CD4-positive, alpha-beta T cell treated with Interleukin-1 beta for 1 hour (primary cell): ENCODE measurements at regions not wholly inside any gene's neighbourhood (a gene's known extent, or its start where the extent isn't known, plus 50 kb on each side); places are given as distances from the start of the nearest gene placed in this dataset.
"Not testable (repeated sequence)": the region's sequence is repeated elsewhere in the genome, so short reads cannot be mapped to it uniquely, and the experiment has no call there.

Experiments used
- DNase-seq, 2 donors: peaks; one replicate each; pipeline ENCODE4 v3.0.0-alpha.2; 2020 to 2022

DNA sequence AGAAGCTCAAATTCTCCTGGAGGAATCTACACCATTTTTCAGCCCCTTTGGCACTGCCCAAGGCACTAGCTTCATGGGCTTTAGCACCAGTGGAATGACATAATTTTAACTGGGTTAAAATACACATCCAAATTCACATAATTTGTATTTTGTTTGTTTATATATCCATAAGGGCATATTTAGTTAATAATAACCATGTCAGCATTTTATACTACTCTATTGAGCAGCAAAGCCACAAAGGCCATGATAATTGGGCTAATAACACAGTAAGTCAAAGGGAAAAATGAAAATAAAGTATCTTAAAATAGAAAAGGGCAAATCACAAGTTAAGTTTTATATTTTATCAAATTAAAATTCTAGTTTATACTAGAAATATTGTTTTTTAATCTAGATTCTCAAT lies 262.7 kb upstream of the TACR3 start:
- DNase-seq: no peak

DNA sequence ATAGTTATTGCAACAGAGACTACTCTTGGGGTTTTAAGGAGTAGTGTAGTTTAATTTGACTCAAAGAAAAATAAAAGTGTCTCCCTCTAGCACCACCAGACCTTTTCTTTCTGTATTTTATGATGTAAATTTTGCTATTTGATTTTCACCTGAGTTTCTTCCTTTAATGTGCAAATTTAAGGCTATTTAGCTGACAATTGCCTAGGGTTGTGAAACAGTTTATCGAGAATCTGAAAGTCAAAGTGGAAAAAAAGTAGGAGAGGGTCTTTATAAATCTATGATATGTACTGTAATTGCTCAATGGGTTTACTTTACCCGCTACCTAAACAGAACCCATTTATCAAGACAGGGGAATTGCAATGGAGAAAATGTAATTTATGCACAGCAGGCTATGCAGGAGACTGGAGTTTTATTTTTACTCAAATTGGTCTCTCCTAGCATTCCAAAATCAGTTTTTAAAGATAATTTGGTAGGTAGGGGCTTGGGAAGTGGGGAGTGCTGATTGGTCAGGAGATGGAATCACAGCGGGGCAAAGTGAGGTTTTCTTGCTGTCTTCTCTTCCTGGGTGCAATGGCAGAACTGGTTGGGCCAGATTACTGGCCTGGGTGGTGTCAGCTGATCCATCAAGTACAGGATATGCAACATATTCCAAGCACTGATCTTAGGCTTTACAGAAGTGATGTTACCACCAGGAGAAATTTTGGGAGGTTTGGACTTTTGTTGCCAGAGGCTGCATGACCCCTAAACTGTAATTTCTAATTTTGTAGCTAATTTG lies 228.6 kb upstream of the TACR3 start:
- DNase-seq: no peak

DNA sequence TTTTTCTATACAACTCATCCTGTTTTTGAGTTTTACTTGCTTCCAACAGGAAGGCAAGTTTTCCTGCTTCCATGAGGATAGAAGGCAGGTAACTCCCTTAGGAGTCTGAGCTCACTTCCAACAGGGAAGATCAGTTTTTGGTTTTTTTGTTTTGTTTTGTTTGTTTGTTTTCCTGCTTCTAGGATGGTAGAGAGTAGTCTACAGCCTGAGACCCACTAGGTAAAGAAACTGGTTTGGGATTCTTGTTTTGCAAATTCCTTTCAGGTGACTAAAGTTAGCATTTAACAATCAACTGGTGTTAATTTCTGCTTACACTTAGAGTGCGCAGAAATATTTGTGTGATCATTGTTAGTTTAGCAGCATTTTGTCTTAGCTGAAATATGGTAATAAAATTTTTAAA lies 227.8 kb upstream of the TACR3 start:
- DNase-seq: no peak

DNA sequence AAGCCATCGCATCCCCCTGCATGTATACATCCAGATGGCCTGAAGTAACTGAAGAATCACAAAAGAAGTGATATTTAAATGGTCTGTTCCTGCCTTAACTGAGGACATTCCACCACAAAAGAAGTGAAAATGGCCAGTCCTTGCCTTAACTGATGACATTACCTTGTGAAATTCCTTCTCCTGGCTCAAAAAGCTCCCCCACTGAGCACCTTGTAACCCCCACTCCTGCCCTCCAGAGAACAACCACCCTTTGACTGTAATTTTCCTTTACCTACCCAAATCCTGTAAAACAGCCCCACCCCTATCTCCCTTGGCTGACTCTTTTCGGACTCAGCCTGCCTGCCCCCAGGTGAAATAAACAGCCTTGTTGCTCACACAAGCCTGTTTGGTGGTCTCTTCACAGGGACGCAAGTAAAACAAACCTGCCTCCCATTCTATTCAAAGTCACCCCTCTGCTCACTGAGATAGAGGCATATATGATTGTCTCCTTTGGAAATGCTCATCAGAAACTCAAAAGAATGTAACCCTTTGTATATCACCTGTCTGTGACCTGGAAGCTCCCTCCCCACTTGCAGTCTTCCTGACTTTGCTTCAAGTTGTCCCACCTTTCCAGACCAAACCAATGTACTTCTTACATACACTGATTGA lies 227.0 kb upstream of the TACR3 start:
- not testable (repeated sequence) for DNase-seq

DNA sequence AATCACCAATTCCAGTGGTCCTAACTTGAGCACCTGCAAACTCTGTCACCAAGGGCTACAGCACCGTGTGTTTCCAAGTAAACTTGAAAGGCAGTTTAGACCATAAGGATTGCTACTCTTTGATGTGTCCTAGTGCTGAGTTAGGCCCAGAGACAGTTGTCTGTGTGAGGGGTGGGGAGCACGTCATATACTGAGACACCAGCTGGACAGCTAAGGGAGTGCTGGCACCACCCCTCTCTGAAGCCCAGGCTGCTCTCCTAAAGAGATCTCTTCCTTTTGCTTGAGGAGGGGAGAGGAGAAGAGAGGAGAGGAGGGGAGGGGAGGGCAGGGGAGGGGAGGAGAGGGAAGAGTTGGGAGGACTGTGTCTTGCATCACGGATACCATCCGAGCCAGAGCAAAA lies 218.7 kb upstream of the TACR3 start:
- DNase-seq: no peak

DNA sequence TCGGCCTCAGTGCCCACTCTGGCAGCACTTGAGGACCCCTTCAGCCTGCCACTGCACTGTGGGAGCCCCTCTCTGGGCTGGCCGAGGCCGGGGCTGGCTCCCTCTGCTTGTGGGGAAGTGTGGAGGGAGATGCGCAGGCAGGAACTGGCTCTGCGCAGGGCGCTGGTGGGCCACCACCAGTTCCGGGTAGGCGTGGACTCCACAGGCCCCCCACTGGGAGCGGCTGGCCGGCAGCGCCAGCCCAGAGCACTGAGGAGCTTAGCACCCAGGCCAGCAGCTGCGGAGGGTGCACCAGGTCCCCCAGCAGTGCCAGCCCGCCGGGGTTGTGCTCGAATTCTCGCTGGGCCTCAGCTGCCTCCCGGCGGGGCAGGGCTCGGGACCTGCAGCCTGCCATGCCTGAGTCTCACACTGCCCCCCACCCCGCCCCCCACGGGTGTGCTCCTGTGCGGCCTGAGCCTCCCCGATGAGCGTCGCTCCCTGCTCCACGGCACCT lies 216.9 kb upstream of the TACR3 start:
- no peak for DNase-seq

DNA sequence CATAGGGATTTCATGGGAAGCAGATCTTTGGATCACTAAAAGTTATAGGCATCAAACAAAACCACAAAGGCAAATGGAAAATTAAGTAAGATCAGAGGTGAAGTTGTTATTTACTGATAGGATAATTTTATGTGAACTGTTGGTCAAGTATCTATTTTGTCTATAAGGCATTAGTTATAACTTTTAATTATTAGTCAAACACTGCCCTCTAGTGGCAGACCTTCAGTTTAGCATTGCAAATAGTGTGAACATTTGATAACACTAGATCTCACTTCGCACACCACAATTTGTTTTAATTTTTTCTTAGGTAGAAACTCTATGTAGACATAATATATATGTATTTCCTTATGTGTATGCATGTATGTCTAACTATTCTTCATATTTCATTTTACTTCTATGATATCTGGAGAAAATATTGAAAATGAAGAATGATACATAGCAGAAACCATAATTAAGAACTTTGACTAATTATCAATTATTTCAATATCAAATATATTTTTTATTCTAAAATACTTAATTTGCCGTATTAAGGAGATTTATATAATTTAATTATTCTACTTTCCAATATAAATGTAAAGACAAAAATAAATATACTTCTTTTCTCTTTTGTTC lies 214.5 kb upstream of the TACR3 start:
- DNase-seq: peak in 1 of 2 donors; percentile 37

DNA sequence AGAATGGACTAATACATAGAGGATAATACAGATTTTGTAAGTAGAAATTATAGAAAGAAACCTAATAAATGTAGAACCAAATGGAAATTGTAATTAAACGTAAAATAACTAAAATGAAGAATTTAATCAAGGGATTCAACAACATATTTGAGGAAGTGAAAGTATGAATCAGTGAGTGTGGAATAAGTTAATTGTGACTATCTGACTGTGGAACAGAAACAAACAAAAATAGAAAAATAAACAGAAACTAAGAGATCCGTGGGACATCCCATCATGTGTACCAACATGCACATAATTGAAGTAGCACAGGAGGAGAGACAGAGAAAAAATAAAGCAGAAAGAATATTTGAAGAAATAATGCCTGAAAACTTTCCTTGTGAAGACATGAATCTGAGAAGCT lies 208.6 kb upstream of the TACR3 start:
- DNase-seq: no peak

DNA sequence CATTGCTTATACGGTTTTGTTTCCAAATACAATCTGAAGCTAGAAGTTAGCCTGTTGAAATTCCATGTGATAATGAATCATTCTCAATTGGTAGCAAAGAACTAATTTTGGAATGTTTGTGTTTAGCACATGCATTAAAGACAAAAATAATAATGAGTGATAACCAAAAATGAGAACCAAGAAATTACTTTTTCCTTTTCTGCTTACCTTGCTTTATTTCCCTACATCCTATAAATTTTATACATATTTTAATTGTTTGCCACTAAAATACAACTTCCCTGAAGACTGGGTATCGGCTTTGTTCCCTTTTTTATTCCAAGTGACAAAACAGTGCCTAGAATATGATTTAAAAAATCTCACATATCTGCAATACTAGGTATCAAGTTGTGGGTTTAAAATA lies 203.8 kb upstream of the TACR3 start:
- DNase-seq: no peak

DNA sequence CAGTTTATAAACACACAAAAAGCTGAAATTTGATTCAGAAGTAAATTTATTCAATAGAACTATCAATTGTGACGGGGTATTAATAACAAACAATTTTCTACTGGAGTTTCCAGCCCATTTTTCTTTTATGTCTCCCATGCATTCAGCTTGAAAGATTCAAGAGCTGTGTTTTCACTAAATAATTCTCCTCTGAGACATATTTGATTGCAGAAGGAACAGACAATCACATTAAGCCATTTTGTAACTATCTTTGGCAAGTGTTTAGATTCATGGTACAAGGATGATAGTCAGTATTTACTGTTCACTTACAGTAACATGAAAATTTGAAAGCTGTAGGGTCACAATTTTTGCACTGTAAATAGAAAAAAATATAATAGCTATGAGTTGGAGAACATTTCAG lies 198.4 kb upstream of the TACR3 start:
- DNase-seq: no peak

DNA sequence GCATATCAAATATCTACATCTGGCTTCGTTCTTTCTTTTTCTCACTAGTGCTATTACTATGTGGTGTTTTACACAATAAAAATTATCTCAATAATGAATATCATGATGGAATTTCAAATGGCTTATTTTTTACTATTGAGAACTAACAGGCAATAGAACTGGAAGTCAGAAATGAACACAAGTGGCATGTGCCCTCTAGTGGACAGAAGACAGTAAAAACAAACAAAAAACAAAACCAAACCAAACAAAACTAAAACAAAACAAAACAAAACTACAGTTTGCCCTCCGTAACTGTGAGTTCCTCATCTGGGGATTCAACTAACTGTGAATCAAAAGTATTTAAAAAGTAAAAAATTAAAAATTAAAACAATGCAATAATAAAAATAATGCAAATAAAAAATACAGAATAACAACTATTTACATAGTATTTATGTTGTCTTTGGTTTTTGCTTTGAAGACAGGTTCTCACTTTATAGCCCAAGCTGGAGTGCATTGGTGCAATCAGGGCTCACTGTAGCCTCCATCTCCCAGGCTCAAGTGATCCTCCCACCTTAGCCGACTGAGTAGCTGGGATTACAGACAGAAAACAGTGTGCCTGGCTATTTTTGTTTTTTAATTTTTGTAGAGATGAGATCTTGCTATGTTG lies 195.6 kb upstream of the TACR3 start:
- DNase-seq: no peak

DNA sequence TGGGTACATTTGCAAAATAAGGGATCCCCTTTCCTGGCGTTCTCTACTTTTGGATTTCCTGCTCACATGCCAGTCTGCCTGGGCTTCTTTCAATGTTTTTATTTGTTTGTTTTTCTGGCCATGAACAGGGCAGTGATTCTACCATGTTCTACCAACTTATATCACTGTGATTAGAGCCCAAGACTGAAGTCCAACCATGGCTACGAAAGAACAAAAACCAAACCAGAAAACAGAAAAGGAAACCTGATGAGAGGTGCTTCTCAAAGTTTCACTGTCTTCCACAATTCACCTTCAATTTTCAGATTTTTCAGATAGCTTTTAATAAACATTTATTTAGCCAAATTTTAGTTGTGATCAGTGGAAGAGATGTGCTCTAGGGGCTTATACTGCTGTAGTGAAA lies 187.6 kb upstream of the TACR3 start:
- DNase-seq: no peak

DNA sequence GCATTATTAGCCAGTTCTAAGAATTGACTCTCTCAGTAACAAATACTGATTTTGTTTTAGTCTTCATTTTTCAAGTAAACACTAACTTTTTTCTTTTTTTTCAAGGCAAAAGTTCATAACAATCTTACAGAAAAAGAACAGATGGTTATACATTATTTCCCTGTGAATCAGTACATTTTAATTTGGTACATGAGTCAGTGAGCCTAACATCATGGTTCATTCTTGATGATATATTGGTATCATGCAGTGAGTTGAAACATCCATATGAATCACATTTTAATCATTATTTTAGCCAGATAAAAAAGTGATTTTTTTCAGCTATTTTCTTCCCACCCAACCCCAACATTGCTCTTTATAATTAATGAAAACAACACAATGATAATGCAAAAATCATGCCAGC lies 184.3 kb upstream of the TACR3 start:
- no peak for DNase-seq

DNA sequence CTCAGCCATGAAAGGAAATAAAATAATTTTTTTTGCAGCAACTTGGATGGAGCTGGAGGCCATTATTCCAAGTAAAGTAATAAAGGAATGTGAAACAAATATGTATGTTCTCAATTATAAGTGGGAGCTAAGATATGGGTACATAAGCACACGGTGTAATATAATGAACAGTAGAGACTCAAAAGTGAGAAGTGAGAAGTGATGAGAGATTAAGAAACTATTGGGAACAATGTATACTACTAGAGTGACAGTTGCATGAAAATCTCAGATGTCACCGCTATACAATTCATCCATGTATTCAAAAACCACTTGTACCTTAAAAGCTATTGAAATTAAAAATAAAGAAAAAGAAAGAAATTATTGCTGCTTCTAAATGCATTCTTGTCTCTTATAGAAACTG lies 182.9 kb upstream of the TACR3 start:
- DNase-seq: no peak

DNA sequence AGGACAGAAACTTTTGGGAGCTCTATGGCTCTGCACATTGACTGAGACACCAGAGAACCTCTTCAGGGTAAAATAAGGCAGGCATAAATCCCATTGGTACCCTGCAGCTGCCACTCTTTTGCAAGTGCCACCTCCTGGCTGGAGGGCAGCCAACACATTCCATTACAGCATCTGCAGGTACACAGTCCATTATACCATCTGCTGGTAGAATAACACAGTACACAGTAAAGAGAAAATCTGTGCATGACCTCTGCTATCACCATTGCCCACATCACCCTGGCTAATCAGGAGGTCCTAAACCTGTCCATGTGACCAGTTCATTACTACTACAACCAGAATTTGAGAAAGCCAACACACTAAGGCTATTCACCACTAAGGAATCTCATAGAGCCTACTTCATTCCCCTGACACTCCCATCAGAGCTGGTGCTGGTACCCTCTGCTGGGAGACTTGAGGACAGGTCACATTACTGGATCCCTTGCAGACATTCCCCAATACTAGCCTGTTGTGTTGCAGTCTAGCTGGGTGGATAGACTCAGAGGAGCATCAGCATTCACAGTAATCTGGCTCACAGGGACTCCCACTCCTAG lies 176.2 kb upstream of the TACR3 start:
- no peak for DNase-seq

DNA sequence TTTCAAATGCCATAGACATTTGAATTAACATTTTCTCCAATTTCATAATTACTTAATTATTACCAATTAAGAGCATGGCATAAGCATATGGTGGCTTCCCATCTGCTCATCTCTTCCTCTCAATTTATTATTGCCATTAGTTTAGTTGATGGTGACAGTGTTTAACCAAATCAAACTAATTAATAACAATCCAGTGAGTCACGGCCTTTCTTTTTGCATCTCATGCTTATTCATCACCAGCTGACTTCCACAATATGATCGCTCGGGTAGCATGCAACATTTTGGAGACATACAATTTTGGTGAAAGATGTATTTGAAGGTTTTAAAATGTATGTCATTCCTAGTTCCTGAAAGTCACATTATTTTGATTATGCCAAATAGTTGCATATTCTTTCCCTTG lies 172.8 kb upstream of the TACR3 start:
- DNase-seq: no peak

DNA sequence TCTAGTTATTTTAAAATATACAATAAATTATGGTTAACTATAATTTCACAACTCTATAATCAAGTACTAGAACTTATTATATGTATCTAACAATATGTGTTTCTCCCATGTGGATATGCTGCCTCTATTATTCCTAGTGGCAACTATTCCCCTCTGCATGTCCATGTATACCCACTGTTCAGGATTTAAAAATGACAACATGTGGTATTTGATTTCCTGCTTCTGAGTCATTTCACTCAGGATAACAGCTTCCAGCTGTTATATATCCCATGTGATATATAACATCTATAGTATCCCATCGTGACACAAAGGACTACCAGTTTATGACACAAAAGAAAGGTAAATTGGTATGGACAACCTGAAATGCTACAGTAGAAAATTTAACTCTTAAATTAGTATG lies 167.4 kb upstream of the TACR3 start:
- DNase-seq: no peak

DNA sequence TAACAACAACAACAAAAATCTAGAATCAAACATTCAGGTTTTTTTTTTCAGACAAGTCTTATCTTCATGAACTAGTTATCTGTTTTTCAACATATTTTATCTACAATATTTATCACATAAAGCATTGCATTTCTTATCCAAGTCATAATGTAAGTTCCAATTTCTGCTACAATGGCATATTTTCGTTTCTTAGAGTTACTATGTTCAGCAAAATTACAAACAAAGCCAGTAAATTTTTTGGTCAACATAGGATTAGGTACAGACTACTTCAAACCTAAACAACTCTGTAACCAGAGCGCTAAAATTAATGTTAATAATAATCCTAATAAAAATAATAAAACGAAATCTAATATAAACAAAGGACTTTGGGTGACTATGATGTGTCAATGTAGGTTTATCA lies 165.4 kb upstream of the TACR3 start:
- DNase-seq: no peak

DNA sequence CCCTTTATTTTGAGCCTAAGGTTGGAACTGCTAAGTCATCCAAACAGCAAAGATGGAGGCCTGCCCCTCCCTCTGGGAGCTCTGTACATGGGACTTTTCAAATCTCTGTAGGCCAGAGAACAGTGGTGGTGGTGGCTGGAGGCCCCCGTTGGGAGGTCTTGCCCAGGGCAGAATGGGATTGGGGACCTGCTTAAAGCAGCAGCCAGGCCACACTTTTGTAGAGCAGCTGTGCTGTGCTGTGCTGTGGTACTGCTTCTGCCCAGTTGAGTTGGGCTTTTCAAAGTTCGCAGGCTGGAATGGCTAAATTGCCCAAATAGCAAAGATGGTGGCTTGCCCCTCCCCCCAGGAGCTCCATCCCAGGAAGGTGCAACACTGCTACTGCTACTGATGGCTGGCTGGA lies 147.5 kb upstream of the TACR3 start:
- DNase-seq: no peak

DNA sequence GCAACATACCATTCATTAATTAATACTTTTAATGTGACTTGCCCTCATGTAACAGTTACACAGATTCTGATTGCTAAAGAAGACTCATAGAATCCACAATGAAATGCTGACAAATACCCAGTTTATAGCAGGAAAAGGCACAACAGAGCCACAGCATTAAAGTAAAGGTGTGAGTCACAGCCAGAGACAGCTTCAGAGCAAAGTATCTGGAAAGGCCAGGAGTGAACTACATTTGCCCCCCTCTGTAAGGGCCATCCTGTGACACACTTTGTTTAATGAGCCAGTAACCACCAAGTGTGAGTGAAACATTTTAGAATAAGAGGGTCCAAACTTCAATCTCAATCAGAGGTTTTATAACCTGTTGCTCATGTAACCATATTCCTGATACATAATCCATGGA lies 133.8 kb upstream of the TACR3 start:
- no peak for DNase-seq

DNA sequence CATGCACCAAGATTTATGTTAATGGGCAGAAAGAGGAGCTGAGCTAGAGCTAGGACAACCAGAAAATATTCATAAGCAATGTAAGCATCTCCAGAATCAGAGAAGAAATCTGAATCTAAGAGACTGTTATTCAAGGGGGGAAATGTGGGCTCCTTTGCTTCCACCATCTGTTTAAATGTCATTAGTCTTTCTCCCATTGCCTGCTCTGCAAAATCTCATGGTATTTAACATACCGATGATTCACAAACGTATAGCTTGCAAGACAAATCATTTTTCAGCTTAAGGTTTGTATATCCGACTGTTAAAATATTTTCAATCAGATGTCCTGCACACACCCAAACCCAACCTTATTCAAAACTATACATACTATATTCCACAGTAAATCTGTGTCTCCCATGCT lies 133.4 kb upstream of the TACR3 start:
- no peak for DNase-seq

DNA sequence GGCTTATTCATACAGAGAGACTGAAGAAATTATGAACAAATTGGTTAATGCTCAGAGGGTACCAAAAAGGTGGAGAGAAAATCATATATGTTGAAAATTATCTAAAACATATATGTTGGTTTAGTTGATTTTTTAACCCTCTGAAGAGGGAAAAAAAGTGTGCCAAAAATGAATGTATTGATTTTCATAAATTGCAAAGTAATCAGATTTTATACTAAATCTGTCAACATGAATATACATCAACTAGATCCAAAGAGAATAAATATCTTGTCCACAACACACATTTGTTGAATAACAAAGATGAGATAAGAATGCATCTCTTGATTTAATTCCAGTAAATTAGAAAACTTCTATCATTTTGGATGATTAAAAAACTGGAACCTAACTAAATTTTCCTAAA lies 125.3 kb upstream of the TACR3 start:
- no peak for DNase-seq

DNA sequence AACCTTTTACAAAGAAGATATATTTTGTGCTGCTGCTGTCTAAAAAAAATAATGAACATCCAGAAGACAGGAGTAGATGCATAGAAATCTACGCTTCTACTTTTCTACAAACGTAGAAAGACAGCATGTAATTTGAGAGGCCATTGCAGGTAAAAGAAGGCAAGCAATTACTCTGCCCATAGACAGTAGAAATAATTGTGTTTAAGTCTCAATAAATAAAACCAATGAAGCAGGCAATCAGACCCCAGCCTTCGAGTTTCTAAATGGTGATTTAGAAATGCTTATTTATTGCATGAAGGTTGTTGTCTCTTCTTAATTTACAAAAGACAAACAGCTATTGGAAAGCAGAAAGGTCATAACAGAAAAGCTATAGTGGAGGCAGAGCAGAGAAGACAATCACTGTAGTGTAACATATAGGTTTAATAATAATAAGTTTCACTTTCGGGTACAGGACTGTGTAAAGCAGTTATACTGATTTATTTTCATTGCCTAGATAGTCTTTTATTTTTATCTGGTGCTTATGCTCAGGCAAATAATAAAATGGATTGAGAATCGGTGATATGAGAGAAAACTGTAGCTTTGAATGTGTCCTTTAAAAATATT lies 123.0 kb upstream of the TACR3 start:
- DNase-seq: no peak
